ENCODE measurements at regions not wholly inside any gene's neighbourhood (a gene's known extent, or its start where the extent isn't known, plus 50 kb on each side); places are given as distances from the start of the nearest gene placed in this dataset.

DNA sequence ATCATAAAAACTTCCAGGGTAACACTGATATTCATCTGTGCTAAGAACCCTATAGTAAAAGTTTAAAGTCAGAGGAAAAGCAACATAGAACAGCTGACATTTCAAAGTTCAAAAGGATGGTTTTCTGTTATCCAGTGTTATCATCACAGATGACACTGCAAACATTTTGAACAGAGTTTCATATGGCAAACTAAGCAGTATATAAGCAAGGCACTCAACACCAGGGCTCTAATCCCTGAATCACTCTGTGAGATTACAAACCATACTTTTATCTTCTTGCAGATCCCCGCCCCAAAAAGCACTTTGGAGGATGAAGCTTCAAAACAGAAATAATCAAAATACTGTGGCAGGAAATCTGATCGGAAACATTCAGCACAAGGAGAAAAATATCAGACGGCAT lies 508.2 kb upstream of the KIF2B start:
- TF ChIP-seq, protein P1, sequence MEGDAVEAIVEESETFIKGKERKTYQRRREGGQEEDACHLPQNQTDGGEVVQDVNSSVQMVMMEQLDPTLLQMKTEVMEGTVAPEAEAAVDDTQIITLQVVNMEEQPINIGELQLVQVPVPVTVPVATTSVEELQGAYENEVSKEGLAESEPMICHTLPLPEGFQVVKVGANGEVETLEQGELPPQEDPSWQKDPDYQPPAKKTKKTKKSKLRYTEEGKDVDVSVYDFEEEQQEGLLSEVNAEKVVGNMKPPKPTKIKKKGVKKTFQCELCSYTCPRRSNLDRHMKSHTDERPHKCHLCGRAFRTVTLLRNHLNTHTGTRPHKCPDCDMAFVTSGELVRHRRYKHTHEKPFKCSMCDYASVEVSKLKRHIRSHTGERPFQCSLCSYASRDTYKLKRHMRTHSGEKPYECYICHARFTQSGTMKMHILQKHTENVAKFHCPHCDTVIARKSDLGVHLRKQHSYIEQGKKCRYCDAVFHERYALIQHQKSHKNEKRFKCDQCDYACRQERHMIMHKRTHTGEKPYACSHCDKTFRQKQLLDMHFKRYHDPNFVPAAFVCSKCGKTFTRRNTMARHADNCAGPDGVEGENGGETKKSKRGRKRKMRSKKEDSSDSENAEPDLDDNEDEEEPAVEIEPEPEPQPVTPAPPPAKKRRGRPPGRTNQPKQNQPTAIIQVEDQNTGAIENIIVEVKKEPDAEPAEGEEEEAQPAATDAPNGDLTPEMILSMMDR (IDR thresholded peaks at IDR 0.05), result no peak
- TF ChIP-seq POLR2A (IDR thresholded peaks at IDR 0.05), result no peak
